Loucy (cell line): ENCODE measurements at regions not wholly inside any gene's neighbourhood (a gene's known extent, or its start where the extent isn't known, plus 50 kb on each side); places are given as distances from the start of the nearest gene placed in this dataset.

Source experiments
- EZH2phosphoT487 ChIP-seq: fragments of 200-600 bp; IDR thresholded peaks from 2 replicates; pipeline ENCODE4 v1.6.1; 2018; ENCODE audit warnings: antibody characterized with exemption, mild to moderate bottlenecking, moderate library complexity, borderline replicate concordance
- TF ChIP-seq, protein P1 (sequence below): fragments of 200-600 bp; sonication (generic); conservative IDR thresholded peaks from 2 replicates; pipeline ENCODE4 v1.5.1; 2014; ENCODE audit warnings: mild to moderate bottlenecking, antibody characterized with exemption, low read length

DNA sequence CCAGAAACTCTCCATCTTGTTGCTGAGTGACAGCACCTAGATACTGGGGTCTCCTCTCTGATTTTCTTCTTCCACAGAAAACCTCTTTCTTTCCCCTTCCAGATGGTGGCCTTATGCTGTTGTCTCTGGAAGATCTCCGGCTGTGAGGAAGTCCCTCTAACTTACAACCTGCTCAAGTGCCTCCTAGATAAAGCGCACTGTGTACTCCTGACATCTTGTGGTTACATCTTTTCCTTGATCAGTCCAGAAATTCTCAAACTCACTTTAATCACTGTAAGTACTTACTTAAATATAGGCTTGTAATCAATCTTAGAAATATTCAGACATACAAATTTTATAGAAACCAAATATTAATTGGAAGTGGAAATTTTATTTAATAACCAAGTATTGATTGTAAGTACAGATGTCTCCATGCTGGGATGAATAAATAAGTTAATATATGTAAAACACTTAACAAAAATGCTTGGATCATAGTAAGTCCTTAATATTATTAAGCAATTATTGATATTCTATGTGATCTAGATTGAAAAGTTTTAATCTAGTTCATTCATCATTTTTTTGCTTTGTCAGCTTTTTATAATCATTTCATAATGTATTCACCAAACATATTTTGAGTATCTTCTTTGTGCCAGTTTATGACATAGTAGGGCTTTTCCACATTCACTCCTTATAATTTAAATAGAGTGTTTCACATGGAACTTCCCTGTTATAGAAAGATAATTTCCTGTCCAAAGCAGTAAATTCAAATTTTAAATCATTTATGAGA lies 1381.4 kb upstream of the CDH6 start:
- TF ChIP-seq, protein P1, sequence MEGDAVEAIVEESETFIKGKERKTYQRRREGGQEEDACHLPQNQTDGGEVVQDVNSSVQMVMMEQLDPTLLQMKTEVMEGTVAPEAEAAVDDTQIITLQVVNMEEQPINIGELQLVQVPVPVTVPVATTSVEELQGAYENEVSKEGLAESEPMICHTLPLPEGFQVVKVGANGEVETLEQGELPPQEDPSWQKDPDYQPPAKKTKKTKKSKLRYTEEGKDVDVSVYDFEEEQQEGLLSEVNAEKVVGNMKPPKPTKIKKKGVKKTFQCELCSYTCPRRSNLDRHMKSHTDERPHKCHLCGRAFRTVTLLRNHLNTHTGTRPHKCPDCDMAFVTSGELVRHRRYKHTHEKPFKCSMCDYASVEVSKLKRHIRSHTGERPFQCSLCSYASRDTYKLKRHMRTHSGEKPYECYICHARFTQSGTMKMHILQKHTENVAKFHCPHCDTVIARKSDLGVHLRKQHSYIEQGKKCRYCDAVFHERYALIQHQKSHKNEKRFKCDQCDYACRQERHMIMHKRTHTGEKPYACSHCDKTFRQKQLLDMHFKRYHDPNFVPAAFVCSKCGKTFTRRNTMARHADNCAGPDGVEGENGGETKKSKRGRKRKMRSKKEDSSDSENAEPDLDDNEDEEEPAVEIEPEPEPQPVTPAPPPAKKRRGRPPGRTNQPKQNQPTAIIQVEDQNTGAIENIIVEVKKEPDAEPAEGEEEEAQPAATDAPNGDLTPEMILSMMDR, result no peak
- TF ChIP-seq EZH2phosphoT487, result no peak
